GM23338 (cell line): ENCODE measurements at regions not wholly inside any gene's neighbourhood (a gene's known extent, or its start where the extent isn't known, plus 50 kb on each side); places are given as distances from the start of the nearest gene placed in this dataset.

ENCODE experiments used
- ATAC-seq: fragments of 200-7000 bp; cut with Tn5 transposase; 3 replicates; pipeline ENCODE4 v1.9.1; 2020
- DNase-seq: peaks from one replicate; pipeline ENCODE4 v3.0.0-alpha.2; 2015; ENCODE audit warnings: low spot score
- H2AFZ ChIP-seq: fragments of 200-600 bp; sonication (generic); 2 replicates; pipeline ENCODE4 v1.8.0; 2016; ENCODE audit warnings: antibody characterized with exemption, mild to moderate bottlenecking, moderate library complexity
- H3F3A ChIP-seq: fragments of 200-600 bp; sonication (generic); replicated peaks from 2 replicates; pipeline ENCODE4 v1.8.0; 2017; ENCODE audit warnings: antibody characterized with exemption, mixed run types, low read depth
- H3K27ac ChIP-seq: fragments of 200-600 bp; sonication (generic); 2 replicates; pipeline ENCODE4 v1.6.1; 2016; ENCODE audit warnings: low read depth
- H3K27me3 ChIP-seq: fragments of 200-600 bp; sonication (generic); 2 replicates; pipeline ENCODE4 v1.8.0; 2016; ENCODE audit warnings: mild to moderate bottlenecking, mixed run types, moderate library complexity; ENCODE audit not compliant: insufficient read depth
- H3K36me3 ChIP-seq: fragments of 200-600 bp; sonication (generic); 2 replicates; pipeline ENCODE4 v1.8.0; 2016; ENCODE audit warnings: mild to moderate bottlenecking; ENCODE audit not compliant: insufficient read depth
- H3K4me1 ChIP-seq: fragments of 200-600 bp; sonication (generic); 2 replicates; pipeline ENCODE4 v1.8.0; 2016; ENCODE audit warnings: mild to moderate bottlenecking, moderate library complexity; ENCODE audit not compliant: insufficient read depth
- H3K4me2 ChIP-seq: fragments of 200-600 bp; sonication (generic); 2 replicates; pipeline ENCODE4 v1.7.1; 2017; ENCODE audit warnings: mixed run types
- H3K4me3 ChIP-seq: fragments of 200-600 bp; sonication (generic); 2 replicates; pipeline ENCODE4 v1.6.1; 2016; ENCODE audit warnings: mixed run types
- H3K79me2 ChIP-seq: fragments of 200-600 bp; sonication (generic); replicated peaks from 2 replicates; pipeline ENCODE4 v1.8.0; 2017; ENCODE audit warnings: mild to moderate bottlenecking; ENCODE audit not compliant: insufficient read depth
- H3K9me2 ChIP-seq: fragments of 200-600 bp; sonication (generic); 2 replicates; pipeline ENCODE4 v1.8.0; 2017; ENCODE audit not compliant: insufficient read depth
- H4K20me1 ChIP-seq: fragments of 200-600 bp; sonication (generic); replicated peaks from 2 replicates; pipeline ENCODE4 v1.8.0; 2017; ENCODE audit warnings: mild to moderate bottlenecking; ENCODE audit not compliant: insufficient read depth
- H3K27ac Mint-ChIP-seq: 2 replicates; pipeline ENCODE4 v1.8.0; 2020; ENCODE audit warnings: inconsistent platforms, mild to moderate bottlenecking, moderate library complexity, mixed read lengths
- H3K27me3 Mint-ChIP-seq: 3 replicates; pipeline ENCODE4 v1.8.0; 2022; ENCODE audit warnings: low read depth, mild to moderate bottlenecking, moderate library complexity, mixed read lengths, inconsistent platforms; ENCODE audit not compliant: insufficient read depth, poor library complexity
- H3K36me3 Mint-ChIP-seq: 3 replicates; pipeline ENCODE4 v1.8.0; 2021; ENCODE audit warnings: low read depth, mild to moderate bottlenecking, inconsistent platforms, moderate library complexity, mixed read lengths
- H3K4me1 Mint-ChIP-seq: 3 replicates; pipeline ENCODE4 v1.8.0; 2020; ENCODE audit warnings: mild to moderate bottlenecking, inconsistent platforms, mixed read lengths
- H3K4me3 Mint-ChIP-seq: 3 replicates; pipeline ENCODE4 v1.8.0; 2021; ENCODE audit warnings: moderate library complexity, mild to moderate bottlenecking, inconsistent platforms, mixed read lengths
- H3K9me3 Mint-ChIP-seq: 3 replicates; pipeline ENCODE4 v1.8.0; 2020; ENCODE audit warnings: moderate library complexity, mild to moderate bottlenecking, inconsistent platforms, mixed read lengths
- EZH2 ChIP-seq: fragments of 200-600 bp; sonication (generic); IDR thresholded peaks from one replicate; pipeline ENCODE4 v1.8.0; 2017; ENCODE audit warnings: antibody characterized with exemption, mild to moderate bottlenecking, low read depth; ENCODE audit not compliant: unreplicated experiment
- JUNB ChIP-seq: IDR thresholded peaks from one replicate; pipeline ENCODE4 v1.6.1; 2016; ENCODE audit warnings: antibody characterized with exemption; ENCODE audit not compliant: unreplicated experiment
- POLR2AphosphoS5 ChIP-seq: IDR thresholded peaks from 2 replicates; pipeline ENCODE4 v1.6.1; 2016; ENCODE audit warnings: antibody characterized with exemption, low read depth
- STAT1 ChIP-seq: IDR thresholded peaks from one replicate; pipeline ENCODE4 v1.6.1; 2016; ENCODE audit warnings: antibody characterized with exemption; ENCODE audit not compliant: unreplicated experiment
- TF ChIP-seq, protein P1 (sequence below): IDR thresholded peaks from one replicate; pipeline ENCODE4 v1.6.1; 2018; ENCODE audit warnings: antibody characterized with exemption; ENCODE audit not compliant: unreplicated experiment
- TF ChIP-seq, protein P2 (sequence below): fragments of 250-450 bp; sonication (Bioruptor Pico); IDR thresholded peaks from 2 replicates; pipeline ENCODE4 v1.5.0; 2020; ENCODE audit warnings: mild to moderate bottlenecking, moderate library complexity

DNA sequence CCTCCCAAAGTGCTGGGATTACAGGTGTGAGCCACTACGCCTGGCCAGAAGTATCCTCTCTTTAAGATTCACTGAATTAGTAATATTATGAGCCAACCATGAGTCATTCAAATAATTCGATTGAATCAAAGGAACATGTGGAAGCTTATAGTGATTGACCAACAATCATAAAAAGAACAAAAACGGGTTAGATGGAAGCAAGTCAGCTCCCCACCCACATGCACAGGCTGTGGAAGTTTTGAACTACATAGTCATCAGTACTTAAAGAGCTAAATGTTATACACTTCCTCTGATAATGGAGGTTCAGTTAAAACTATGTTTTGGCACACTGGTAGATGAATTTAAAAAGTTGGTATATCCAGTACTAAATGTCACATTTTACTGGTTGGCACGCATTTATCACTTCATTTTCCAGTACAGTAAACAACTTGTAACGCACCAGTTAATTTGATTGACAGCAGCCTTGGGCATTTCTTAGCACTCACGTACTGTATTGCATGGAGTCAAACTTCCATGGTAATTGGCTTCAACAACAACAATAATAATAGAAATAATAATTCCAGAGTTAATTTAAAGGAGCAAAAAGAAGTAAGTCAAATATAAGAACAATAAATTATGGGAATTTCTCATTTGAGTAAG lies 1107.3 kb upstream of the MAP3K7 start:
- Mint-ChIP-seq H3K27ac (no peak overlapping the region), H3K27me3 (no peaks in the 10 kb centered on the region), H3K36me3 (no peaks in the 10 kb centered on the region), H3K4me3 (no peak overlapping the region), H3K4me1 (no peaks in the 10 kb centered on the region), H3K9me3 (no peaks in the 10 kb centered on the region)
- no peaks in the 10 kb centered on the region for H3K9me2 ChIP-seq
- H2AFZ ChIP-seq, result no peak overlapping the region
- no peak overlapping the region for H3K4me2 ChIP-seq
- H4K20me1 ChIP-seq, result no peaks in the 10 kb centered on the region
- no peaks in the 10 kb centered on the region for H3K27me3 ChIP-seq
- H3K27ac ChIP-seq, result no peak overlapping the region
- no peak overlapping the region for H3K4me3 ChIP-seq
- H3K4me1 ChIP-seq, result no peaks in the 10 kb centered on the region
- no peaks in the 10 kb centered on the region for H3K79me2 ChIP-seq
- no peaks in the 10 kb centered on the region for H3K36me3 ChIP-seq
- DNase-seq (no peak), ATAC-seq (no peak)
- no peaks in the 10 kb centered on the region for H3F3A ChIP-seq
- TF ChIP-seq, protein P1, sequence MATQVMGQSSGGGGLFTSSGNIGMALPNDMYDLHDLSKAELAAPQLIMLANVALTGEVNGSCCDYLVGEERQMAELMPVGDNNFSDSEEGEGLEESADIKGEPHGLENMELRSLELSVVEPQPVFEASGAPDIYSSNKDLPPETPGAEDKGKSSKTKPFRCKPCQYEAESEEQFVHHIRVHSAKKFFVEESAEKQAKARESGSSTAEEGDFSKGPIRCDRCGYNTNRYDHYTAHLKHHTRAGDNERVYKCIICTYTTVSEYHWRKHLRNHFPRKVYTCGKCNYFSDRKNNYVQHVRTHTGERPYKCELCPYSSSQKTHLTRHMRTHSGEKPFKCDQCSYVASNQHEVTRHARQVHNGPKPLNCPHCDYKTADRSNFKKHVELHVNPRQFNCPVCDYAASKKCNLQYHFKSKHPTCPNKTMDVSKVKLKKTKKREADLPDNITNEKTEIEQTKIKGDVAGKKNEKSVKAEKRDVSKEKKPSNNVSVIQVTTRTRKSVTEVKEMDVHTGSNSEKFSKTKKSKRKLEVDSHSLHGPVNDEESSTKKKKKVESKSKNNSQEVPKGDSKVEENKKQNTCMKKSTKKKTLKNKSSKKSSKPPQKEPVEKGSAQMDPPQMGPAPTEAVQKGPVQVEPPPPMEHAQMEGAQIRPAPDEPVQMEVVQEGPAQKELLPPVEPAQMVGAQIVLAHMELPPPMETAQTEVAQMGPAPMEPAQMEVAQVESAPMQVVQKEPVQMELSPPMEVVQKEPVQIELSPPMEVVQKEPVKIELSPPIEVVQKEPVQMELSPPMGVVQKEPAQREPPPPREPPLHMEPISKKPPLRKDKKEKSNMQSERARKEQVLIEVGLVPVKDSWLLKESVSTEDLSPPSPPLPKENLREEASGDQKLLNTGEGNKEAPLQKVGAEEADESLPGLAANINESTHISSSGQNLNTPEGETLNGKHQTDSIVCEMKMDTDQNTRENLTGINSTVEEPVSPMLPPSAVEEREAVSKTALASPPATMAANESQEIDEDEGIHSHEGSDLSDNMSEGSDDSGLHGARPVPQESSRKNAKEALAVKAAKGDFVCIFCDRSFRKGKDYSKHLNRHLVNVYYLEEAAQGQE, result no peak
- TF ChIP-seq JUNB (no peak), STAT1 (no peak), POLR2AphosphoS5 (no peak), EZH2 (no peak)
- TF ChIP-seq, protein P2, sequence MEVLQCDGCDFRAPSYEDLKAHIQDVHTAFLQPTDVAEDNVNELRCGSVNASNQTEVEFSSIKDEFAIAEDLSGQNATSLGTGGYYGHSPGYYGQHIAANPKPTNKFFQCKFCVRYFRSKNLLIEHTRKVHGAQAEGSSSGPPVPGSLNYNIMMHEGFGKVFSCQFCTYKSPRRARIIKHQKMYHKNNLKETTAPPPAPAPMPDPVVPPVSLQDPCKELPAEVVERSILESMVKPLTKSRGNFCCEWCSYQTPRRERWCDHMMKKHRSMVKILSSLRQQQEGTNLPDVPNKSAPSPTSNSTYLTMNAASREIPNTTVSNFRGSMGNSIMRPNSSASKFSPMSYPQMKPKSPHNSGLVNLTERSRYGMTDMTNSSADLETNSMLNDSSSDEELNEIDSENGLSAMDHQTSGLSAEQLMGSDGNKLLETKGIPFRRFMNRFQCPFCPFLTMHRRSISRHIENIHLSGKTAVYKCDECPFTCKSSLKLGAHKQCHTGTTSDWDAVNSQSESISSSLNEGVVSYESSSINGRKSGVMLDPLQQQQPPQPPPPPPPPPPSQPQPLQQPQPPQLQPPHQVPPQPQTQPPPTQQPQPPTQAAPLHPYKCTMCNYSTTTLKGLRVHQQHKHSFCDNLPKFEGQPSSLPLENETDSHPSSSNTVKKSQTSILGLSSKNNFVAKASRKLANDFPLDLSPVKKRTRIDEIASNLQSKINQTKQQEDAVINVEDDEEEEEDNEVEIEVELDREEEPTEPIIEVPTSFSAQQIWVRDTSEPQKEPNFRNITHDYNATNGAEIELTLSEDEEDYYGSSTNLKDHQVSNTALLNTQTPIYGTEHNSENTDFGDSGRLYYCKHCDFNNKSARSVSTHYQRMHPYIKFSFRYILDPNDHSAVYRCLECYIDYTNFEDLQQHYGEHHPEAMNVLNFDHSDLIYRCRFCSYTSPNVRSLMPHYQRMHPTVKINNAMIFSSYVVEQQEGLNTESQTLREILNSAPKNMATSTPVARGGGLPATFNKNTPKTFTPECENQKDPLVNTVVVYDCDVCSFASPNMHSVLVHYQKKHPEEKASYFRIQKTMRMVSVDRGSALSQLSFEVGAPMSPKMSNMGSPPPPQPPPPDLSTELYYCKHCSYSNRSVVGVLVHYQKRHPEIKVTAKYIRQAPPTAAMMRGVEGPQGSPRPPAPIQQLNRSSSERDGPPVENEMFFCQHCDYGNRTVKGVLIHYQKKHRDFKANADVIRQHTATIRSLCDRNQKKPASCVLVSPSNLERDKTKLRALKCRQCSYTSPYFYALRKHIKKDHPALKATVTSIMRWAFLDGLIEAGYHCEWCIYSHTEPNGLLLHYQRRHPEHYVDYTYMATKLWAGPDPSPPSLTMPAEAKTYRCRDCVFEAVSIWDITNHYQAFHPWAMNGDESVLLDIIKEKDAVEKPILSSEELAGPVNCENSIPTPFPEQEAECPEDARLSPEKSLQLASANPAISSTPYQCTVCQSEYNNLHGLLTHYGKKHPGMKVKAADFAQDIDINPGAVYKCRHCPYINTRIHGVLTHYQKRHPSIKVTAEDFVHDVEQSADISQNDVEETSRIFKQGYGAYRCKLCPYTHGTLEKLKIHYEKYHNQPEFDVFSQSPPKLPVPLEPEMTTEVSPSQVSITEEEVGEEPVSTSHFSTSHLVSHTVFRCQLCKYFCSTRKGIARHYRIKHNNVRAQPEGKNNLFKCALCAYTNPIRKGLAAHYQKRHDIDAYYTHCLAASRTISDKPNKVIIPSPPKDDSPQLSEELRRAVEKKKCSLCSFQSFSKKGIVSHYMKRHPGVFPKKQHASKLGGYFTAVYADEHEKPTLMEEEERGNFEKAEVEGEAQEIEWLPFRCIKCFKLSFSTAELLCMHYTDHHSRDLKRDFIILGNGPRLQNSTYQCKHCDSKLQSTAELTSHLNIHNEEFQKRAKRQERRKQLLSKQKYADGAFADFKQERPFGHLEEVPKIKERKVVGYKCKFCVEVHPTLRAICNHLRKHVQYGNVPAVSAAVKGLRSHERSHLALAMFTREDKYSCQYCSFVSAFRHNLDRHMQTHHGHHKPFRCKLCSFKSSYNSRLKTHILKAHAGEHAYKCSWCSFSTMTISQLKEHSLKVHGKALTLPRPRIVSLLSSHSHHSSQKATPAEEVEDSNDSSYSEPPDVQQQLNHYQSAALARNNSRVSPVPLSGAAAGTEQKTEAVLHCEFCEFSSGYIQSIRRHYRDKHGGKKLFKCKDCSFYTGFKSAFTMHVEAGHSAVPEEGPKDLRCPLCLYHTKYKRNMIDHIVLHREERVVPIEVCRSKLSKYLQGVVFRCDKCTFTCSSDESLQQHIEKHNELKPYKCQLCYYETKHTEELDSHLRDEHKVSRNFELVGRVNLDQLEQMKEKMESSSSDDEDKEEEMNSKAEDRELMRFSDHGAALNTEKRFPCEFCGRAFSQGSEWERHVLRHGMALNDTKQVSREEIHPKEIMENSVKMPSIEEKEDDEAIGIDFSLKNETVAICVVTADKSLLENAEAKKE (CRISPR knock-in tag), result no peak
